HG02623 (cell line): ENCODE measurements at regions not wholly inside any gene's neighbourhood (a gene's known extent, or its start where the extent isn't known, plus 50 kb on each side); places are given as distances from the start of the nearest gene placed in this dataset.

Experiments used
- ATAC-seq: cut with Tn5 transposase; IDR thresholded peaks from one replicate; pipeline ENCODE4 v1.9.1; 2021; ENCODE audit warnings: moderate library complexity; ENCODE audit not compliant: unreplicated experiment

DNA sequence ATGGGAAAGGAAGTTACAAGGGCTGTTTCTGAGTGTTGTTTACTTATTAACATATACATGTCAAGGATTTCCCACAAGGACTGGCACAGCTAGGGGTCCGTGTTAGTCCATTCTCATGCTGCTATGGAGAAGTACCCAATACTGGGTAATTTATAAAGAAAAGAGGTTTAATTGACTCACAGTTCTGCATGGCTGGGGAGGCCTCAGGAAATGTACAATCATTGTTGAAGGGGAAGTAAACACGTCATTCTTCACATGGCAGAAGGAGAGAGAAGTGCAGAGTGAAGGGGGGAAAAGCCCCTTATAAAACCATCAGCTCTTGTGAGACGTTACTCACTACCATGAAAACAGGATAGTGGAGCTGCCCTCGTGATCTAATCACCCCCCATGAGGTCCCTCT lies 128.9 kb upstream of the CELF4 start:
- no peak for ATAC-seq

- no peak for ATAC-seq
These were observed 125.6 kb upstream of the CELF4 start for GRCh38 chr18:37691162-37691561.

- no peak for ATAC-seq
These were observed 124.2 kb upstream of the CELF4 start for GRCh38 chr18:37689841-37690240.

- ATAC-seq = no peak
These were observed 119.0 kb upstream of the CELF4 start for GRCh38 chr18:37684590-37684989.

DNA sequence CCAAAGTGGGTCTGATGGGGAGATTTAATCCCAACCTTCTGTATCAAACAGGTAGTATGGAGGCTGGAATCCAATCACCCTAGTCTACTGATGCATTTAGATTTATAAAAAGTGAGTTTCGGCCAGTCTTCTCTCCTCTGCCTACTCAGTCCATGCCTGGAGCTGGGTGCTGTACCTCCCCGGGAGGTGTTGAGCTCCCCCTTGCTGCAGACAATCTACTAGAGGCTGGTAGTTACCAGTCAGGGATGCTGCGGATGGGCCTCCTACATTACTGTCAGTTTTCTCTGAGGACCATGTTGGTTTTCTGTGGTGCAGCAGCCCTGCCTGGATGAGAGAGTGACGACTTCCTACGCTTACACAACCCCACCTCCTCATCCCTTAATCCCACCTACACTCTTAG lies 118.6 kb upstream of the CELF4 start:
- ATAC-seq = no peak

DNA sequence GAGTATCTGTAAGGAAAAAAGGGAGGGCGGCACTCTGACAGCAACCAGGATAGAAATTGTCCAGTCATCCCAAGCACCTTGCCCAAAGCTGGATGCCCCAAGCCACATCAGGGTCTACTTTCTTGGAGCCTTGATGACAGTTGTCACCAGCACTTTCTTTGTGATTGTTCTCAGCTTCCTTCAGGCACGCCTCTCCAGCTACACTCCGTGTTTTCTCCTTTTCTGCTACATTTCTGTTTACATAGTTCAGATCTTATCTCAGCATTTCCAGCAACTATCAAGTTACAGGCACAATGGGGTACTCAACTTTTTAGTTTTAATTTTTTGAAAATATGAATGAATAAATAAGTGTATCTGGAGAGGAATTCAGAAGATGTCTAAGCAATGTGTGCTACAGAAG lies 115.3 kb upstream of the CELF4 start:
- no peak for ATAC-seq

- ATAC-seq = no peak
These were observed 110.7 kb upstream of the CELF4 start for GRCh38 chr18:37676276-37676675.

GRCh38 chr18:37675699-37676098 lies 110.1 kb upstream of the CELF4 start:
- no peak for ATAC-seq

GRCh38 chr18:37674570-37674969 lies 109.0 kb upstream of the CELF4 start:
- ATAC-seq = no peak

- no peak for ATAC-seq
These were observed 108.1 kb upstream of the CELF4 start for GRCh38 chr18:37673671-37674070.

- no peak for ATAC-seq
These were observed 107.5 kb upstream of the CELF4 start for GRCh38 chr18:37672932-37673595.

DNA sequence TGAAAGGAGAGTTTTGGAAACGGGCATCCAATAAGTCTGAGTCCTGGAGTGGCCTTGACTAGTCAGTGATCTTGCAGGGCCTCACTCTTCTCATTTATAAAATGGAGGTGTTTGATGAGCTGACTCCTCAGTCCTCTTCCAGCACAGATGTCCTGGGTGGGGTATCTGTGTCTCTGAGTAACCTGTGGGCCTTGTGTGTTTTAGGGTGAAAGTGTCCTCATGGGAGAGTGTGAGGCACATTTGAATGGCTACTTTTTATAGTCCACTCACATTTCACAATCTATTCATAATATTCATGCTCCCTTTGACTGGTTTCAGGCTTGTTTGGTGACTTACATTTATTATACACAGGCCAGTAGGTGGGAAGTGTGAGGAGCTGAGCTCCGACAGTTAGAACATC lies 106.4 kb upstream of the CELF4 start:
- no peak for ATAC-seq

GRCh38 chr18:37671530-37671929 lies 105.9 kb upstream of the CELF4 start:
- ATAC-seq = no peak

GRCh38 chr18:37671119-37671518 lies 105.5 kb upstream of the CELF4 start:
- no peak for ATAC-seq

DNA sequence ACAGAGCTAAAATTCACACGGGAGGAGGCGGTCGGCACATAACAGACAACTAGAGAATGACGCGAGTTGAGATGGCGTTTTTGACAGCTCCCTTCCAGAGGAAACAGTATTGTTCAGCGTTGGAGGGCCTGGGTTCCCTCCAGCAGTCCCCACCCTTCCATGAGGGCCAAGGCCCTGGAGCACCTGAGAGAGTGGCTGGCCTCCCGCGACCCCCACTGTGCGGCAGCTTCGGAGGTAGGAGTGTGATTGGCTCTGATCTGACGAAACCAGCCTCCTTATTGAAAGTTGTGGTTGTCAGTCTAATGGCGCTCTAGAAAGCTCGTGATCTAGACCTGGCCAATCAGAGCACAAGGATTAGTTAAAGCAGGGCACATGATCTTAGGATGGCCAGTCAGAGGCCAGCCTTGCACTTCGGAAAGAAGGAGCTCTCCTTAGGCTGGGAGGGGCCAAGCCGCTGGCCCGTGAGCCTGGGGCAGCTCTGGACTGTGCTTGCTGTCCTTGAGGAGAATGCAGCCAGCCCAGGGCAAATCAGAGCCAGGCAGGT lies 104.5 kb upstream of the CELF4 start:
- ATAC-seq = no peak

- ATAC-seq = no peak
These were observed 103.6 kb upstream of the CELF4 start for GRCh38 chr18:37668971-37669747.

- ATAC-seq = no peak
These were observed 102.2 kb upstream of the CELF4 start for GRCh38 chr18:37667836-37668235.

- ATAC-seq = no peak
These were observed 101.4 kb upstream of the CELF4 start for GRCh38 chr18:37666991-37667390.

- ATAC-seq = no peak
These were observed 100.9 kb upstream of the CELF4 start for GRCh38 chr18:37666451-37666850.

DNA sequence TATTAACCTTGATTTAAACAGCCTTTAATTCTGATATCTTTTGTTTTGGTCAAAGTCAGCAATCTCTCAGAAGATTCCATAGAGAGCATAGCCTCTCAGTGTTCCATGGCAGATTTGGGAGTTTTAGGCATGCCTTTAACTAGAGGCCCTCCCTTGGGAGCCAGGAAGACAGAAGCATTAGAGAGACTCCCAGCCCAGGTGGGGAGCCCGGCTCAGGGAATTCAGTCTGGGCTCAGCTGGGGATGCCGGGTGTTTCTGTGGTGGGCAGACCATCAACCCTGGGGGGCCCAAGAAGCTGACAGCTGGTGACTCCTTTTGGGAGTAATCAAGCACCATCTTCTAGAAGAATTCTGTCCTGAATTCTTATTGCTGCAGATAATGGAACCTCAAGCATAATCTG lies 99.7 kb upstream of the CELF4 start:
- ATAC-seq = no peak

DNA sequence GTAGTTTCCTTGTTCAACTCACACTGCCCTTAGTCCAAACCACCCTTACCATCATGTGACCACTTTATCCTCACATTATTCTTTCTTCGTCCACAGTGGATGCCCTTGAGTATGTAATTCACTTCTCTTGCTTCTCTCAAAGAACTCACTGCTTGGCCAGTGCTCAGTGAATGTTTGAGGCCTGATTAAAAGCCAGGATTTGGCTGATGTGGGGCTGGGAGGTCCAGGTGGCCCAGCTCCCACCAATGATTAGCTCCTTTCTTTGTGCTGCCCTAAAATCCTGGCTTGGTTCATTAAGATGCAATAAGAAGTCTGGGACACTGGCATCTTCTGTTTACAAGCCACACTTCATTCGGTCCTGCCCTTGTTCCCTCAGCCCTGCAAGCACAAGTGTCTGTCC lies 97.8 kb upstream of the CELF4 start:
- ATAC-seq = no peak

- ATAC-seq = no peak
These were observed 97.1 kb upstream of the CELF4 start for GRCh38 chr18:37662546-37663339.
